ENCODE measurements at regions not wholly inside any gene's neighbourhood (a gene's known extent, or its start where the extent isn't known, plus 50 kb on each side); places are given as distances from the start of the nearest gene placed in this dataset.

- H3K4me2 ChIP-seq (ENCODE audit: low read length) = no peak overlapping the region
- H3F3A ChIP-seq (ENCODE audit: insufficient read depth, low read length) = no peaks in the 10 kb centered on the region
- H2AFZ ChIP-seq (ENCODE audit: low read length) = no peak overlapping the region
- H3K9ac ChIP-seq (ENCODE audit: low read length) = no peak overlapping the region
- H3K9me3 ChIP-seq (ENCODE audit: low read length) = no peaks in the 10 kb centered on the region
- no peak for TF ChIP-seq EZH2 (IDR thresholded peaks at IDR 0.05; ENCODE audit: borderline replicate concordance, low read length)
- TF ChIP-seq, protein P1, sequence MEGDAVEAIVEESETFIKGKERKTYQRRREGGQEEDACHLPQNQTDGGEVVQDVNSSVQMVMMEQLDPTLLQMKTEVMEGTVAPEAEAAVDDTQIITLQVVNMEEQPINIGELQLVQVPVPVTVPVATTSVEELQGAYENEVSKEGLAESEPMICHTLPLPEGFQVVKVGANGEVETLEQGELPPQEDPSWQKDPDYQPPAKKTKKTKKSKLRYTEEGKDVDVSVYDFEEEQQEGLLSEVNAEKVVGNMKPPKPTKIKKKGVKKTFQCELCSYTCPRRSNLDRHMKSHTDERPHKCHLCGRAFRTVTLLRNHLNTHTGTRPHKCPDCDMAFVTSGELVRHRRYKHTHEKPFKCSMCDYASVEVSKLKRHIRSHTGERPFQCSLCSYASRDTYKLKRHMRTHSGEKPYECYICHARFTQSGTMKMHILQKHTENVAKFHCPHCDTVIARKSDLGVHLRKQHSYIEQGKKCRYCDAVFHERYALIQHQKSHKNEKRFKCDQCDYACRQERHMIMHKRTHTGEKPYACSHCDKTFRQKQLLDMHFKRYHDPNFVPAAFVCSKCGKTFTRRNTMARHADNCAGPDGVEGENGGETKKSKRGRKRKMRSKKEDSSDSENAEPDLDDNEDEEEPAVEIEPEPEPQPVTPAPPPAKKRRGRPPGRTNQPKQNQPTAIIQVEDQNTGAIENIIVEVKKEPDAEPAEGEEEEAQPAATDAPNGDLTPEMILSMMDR (IDR thresholded peaks at IDR 0.05; ENCODE audit: low read length) = no peak
- no peak overlapping the region for H3K4me3 ChIP-seq (ENCODE audit: low read depth, low read length, poor library complexity, severe bottlenecking)
- H4K20me1 ChIP-seq (ENCODE audit: insufficient read depth, low read length) = no peaks in the 10 kb centered on the region
- H3K4me1 ChIP-seq (ENCODE audit: insufficient read depth, low read length, severe bottlenecking) = no peaks in the 10 kb centered on the region
- no peak overlapping the region for H3K27ac ChIP-seq (ENCODE audit: low read depth, low read length, poor library complexity, severe bottlenecking)
- no peaks in the 10 kb centered on the region for H3K9me2 ChIP-seq (ENCODE audit: low read depth, low read length)
- H3K27me3 ChIP-seq (ENCODE audit: insufficient read depth, low read length) = no peaks in the 10 kb centered on the region
- no peaks in the 10 kb centered on the region for H3K79me2 ChIP-seq (ENCODE audit: insufficient read depth, low read length)
- H3K36me3 ChIP-seq (ENCODE audit: insufficient read depth, low read length) = no peaks in the 10 kb centered on the region
These were observed 205.6 kb upstream of the TAPT1 start for GRCh38 chr4:16431866-16432265.

DNA sequence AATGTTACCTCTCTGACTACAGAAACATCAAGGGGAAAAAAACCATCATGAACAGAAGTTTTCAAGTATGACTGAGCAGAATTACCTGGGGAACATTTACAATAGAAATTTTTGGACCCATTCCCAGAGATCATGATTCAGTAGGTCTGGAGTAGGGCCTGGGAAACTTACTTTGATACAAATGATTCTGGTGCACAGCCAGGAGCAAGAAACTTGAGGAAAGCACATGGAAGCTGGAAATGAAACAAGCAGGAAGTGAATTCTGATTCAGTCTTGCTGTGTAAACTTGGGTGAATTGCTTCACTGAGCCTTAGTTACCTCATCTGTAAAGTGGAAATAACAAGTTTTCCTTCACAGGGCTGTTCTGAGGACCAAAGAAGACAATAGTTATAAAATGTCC is 192.5 kb upstream of the TAPT1 start:
- Histone ChIP-seq H3K36me3 (ENCODE audit: insufficient read depth, low read length) (no peaks in the 10 kb centered on the region), H3K9ac (ENCODE audit: low read length) (no peak overlapping the region), H3K4me2 (ENCODE audit: low read length) (no peak overlapping the region), H3K79me2 (ENCODE audit: insufficient read depth, low read length) (no peaks in the 10 kb centered on the region), H3K27ac (ENCODE audit: low read depth, low read length, poor library complexity, severe bottlenecking) (no peak overlapping the region), H3K9me2 (ENCODE audit: low read depth, low read length) (no peaks in the 10 kb centered on the region), H3K4me3 (ENCODE audit: low read depth, low read length, poor library complexity, severe bottlenecking) (no peak overlapping the region), H4K20me1 (ENCODE audit: insufficient read depth, low read length) (no peaks in the 10 kb centered on the region), H3F3A (ENCODE audit: insufficient read depth, low read length) (no peaks in the 10 kb centered on the region), H3K4me1 (ENCODE audit: insufficient read depth, low read length, severe bottlenecking) (no peaks in the 10 kb centered on the region), H3K9me3 (ENCODE audit: low read length) (no peaks in the 10 kb centered on the region), H2AFZ (ENCODE audit: low read length) (no peak overlapping the region), H3K27me3 (ENCODE audit: insufficient read depth, low read length) (no peaks in the 10 kb centered on the region)
- TF ChIP-seq, protein P1 (IDR thresholded peaks at IDR 0.05; ENCODE audit: low read length) = no peak
- no peak for TF ChIP-seq EZH2 (IDR thresholded peaks at IDR 0.05; ENCODE audit: borderline replicate concordance, low read length)

- no peaks in the 10 kb centered on the region for H3K9me2 ChIP-seq (ENCODE audit: low read depth, low read length)
- no peaks in the 10 kb centered on the region for H3K79me2 ChIP-seq (ENCODE audit: insufficient read depth, low read length)
- no peaks in the 10 kb centered on the region for H3K36me3 ChIP-seq (ENCODE audit: insufficient read depth, low read length)
- no peaks in the 10 kb centered on the region for H3K27me3 ChIP-seq (ENCODE audit: insufficient read depth, low read length)
- TF ChIP-seq EZH2 (IDR thresholded peaks at IDR 0.05; ENCODE audit: borderline replicate concordance, low read length) = no peak
- TF ChIP-seq, protein P1 (IDR thresholded peaks at IDR 0.05; ENCODE audit: low read length) = no peak
- H3K9me3 ChIP-seq (ENCODE audit: low read length) = no peaks in the 10 kb centered on the region
- no peak overlapping the region for H2AFZ ChIP-seq (ENCODE audit: low read length)
- H4K20me1 ChIP-seq (ENCODE audit: insufficient read depth, low read length) = no peaks in the 10 kb centered on the region
- H3K4me2 ChIP-seq (ENCODE audit: low read length) = no peak overlapping the region
- no peak overlapping the region for H3K27ac ChIP-seq (ENCODE audit: low read depth, low read length, poor library complexity, severe bottlenecking)
- no peak overlapping the region for H3K9ac ChIP-seq (ENCODE audit: low read length)
- no peak overlapping the region for H3K4me3 ChIP-seq (ENCODE audit: low read depth, low read length, poor library complexity, severe bottlenecking)
- H3F3A ChIP-seq (ENCODE audit: insufficient read depth, low read length) = no peaks in the 10 kb centered on the region
- no peaks in the 10 kb centered on the region for H3K4me1 ChIP-seq (ENCODE audit: insufficient read depth, low read length, severe bottlenecking)
These were observed 190.9 kb upstream of the TAPT1 start for GRCh38 chr4:16417198-16417597.
